Caco-2 (cell line): ENCODE measurements at regions not wholly inside any gene's neighbourhood (a gene's known extent, or its start where the extent isn't known, plus 50 kb on each side); places are given as distances from the start of the nearest gene placed in this dataset.

Experiments
- BruUV-seq: library from RNA; stranded (reverse); fragments of 400-500 nt; replicated peaks from 2 replicates; lab custom pipeline; 2021; lab: Mats Ljungman, UMichigan
- CTCF ChIA-PET: fragments of 300-600 bp; sonication (Branson Sonifier 250); formaldehyde crosslinking; loops from one replicate; lab custom pipeline; 2022; ENCODE audit warnings: antibody characterized with exemption; lab: Charles Lee
- POLR2A ChIA-PET: fragments of 300-600 bp; sonication (Branson Sonifier 250); formaldehyde crosslinking; loops from one replicate; lab custom pipeline; 2022; ENCODE audit warnings: antibody characterized with exemption; lab: Charles Lee
- DNase-seq, 2 experiments: peaks; one replicate each; pipeline versions ENCODE4 v3.0.0 to v3.0.0-alpha.2; 2020 to 2022
- H3K27me3 ChIP-seq: replicated peaks from 2 replicates; pipeline ENCODE4 v1.6.0; 2011; ENCODE audit warnings: low read length; ENCODE audit not compliant: control insufficient read depth, insufficient read depth
- H3K36me3 ChIP-seq: 2 replicates; pipeline ENCODE4 v1.5.1; 2011; ENCODE audit warnings: low read length; ENCODE audit not compliant: control insufficient read depth, insufficient read depth
- H3K4me1 ChIP-seq: fragments of 250-450 bp; sonication (Bioruptor Pico); 2 replicates; pipeline ENCODE4 v1.5.1; 2020; ENCODE audit warnings: mild to moderate bottlenecking
- H3K4me3 ChIP-seq: 2 replicates; pipeline ENCODE4 v1.5.1; 2011; ENCODE audit warnings: low read depth, mild to moderate bottlenecking, control low read depth, low read length
- H3K9me3 ChIP-seq: fragments of 250-450 bp; sonication (Bioruptor Pico); 2 replicates; pipeline ENCODE4 v1.5.1; 2020; ENCODE audit warnings: mild to moderate bottlenecking, moderate library complexity
- H3K27ac Mint-ChIP-seq: one replicate; pipeline ENCODE4 v1.8.0; 2022; ENCODE audit warnings: mixed read lengths; ENCODE audit not compliant: unreplicated experiment
- H3K27me3 Mint-ChIP-seq: one replicate; pipeline ENCODE4 v1.8.0; 2022; ENCODE audit warnings: mixed read lengths; ENCODE audit not compliant: insufficient read depth, unreplicated experiment
- H3K36me3 Mint-ChIP-seq: one replicate; pipeline ENCODE4 v1.8.0; 2022; ENCODE audit warnings: mild to moderate bottlenecking, mixed read lengths; ENCODE audit not compliant: insufficient read depth, unreplicated experiment
- H3K4me1 Mint-ChIP-seq: one replicate; pipeline ENCODE4 v1.8.0; 2022; ENCODE audit warnings: low read depth, mixed read lengths; ENCODE audit not compliant: unreplicated experiment
- H3K4me3 Mint-ChIP-seq: one replicate; pipeline ENCODE4 v1.8.0; 2022; ENCODE audit warnings: mild to moderate bottlenecking, moderate library complexity, mixed read lengths; ENCODE audit not compliant: unreplicated experiment
- H3K9me3 Mint-ChIP-seq: one replicate; pipeline ENCODE4 v1.8.0; 2022; ENCODE audit warnings: mixed read lengths; ENCODE audit not compliant: unreplicated experiment
- intact Hi-C: fragments of 100-400 bp; cut with micrococcal nuclease; formaldehyde crosslinking; loops from one replicate; pipeline ENCODE4 v1.10.0; 2022; ENCODE audit not compliant: unreplicated experiment
- TF ChIP-seq, protein P1 (sequence below), 2 experiments: fragments of 200-600 bp in 1 of 2; IDR thresholded peaks; 1 replicate in 1 of 2; 2 replicates in 1 of 2; pipeline versions ENCODE4 v1.5.1 to v1.8.0; 2011 to 2022; ENCODE audit warnings: antibody characterized with exemption in 1 of 2, control low read depth in 1 of 2, inconsistent platforms in 1 of 2, low read depth in 1 of 2, low read length in 1 of 2, mild to moderate bottlenecking in 1 of 2, moderate library complexity in 1 of 2; ENCODE audit not compliant: insufficient read depth in 1 of 2, severe bottlenecking in 1 of 2, unreplicated experiment in 1 of 2

DNA sequence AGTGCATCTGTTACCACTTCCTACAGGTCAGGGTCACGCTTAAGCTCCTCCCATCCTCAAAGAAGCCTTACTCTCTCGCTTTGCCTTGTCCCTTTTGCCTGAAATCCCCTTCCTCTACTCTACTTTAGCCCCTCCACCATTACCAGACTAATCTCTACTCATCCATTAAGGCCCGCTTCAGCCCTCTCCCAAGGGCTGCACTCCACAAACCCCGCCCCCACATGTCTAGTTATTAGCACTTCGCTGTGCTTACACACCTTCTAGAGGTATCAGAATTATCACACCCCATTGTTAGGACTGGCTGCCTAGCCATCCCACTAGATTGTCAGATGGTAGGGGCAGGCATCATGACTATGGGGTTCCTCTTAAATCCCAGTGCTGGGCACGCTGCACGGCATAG, 565.7 kb upstream of the WWC1 start:
- TF ChIP-seq, protein P1, sequence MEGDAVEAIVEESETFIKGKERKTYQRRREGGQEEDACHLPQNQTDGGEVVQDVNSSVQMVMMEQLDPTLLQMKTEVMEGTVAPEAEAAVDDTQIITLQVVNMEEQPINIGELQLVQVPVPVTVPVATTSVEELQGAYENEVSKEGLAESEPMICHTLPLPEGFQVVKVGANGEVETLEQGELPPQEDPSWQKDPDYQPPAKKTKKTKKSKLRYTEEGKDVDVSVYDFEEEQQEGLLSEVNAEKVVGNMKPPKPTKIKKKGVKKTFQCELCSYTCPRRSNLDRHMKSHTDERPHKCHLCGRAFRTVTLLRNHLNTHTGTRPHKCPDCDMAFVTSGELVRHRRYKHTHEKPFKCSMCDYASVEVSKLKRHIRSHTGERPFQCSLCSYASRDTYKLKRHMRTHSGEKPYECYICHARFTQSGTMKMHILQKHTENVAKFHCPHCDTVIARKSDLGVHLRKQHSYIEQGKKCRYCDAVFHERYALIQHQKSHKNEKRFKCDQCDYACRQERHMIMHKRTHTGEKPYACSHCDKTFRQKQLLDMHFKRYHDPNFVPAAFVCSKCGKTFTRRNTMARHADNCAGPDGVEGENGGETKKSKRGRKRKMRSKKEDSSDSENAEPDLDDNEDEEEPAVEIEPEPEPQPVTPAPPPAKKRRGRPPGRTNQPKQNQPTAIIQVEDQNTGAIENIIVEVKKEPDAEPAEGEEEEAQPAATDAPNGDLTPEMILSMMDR (IDR thresholded peaks at IDR 0.05; ENCODE audit: insufficient read depth in 1 of 2, low read depth in 1 of 2, low read length in 1 of 2, severe bottlenecking in 1 of 2, unreplicated experiment in 1 of 2): no peak
- no peak overlapping the region for H3K27ac Mint-ChIP-seq
- no peak for DNase-seq
- no peak overlapping the region for H3K4me3 Mint-ChIP-seq
- Histone ChIP-seq H3K4me3 (no peak overlapping the region), H3K27me3 (no peaks in the 10 kb centered on the region), H3K9me3 (no peaks in the 10 kb centered on the region), H3K36me3 (no peaks in the 10 kb centered on the region), H3K4me1 (peaks cover 3% of the 10 kb centered on the region; the same call in 1 of the 2 replicates)
- CTCF ChIA-PET: no interaction called here
- H3K27me3 Mint-ChIP-seq: no peaks in the 10 kb centered on the region
- H3K36me3 Mint-ChIP-seq: no peaks in the 10 kb centered on the region
- POLR2A ChIA-PET: no interaction called here
- no TSS peak for BruUV-seq
- intact Hi-C loops: no loop called here
- H3K9me3 Mint-ChIP-seq: no peaks in the 10 kb centered on the region
- H3K4me1 Mint-ChIP-seq: peaks cover 22% of the 10 kb centered on the region

DNA sequence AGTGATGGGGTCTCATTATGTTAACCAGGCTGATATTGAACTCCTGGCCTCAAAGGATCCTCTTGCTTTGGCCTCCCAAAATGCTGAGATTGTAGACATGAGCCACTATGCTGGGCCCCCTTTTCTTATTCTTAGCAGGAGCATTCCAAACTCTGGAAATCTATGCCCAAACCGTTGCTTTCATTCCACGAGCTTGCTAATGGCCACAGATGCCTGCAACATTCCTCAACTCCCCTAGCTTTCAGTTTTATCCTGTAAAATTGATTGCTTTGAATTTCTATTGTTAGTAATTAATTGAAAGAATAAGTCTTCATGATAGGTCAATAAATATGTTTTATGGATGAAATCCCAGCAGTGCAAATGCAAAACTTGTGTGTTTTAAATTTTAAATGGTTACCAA, 564.8 kb upstream of the WWC1 start:
- no peak overlapping the region for H3K27ac Mint-ChIP-seq
- H3K27me3 ChIP-seq: no peaks in the 10 kb centered on the region
- H3K4me3 ChIP-seq: no peak overlapping the region
- no peaks in the 10 kb centered on the region for H3K9me3 ChIP-seq
- DNase-seq: no peak
- ChIA-PET POLR2A (no interaction called here), CTCF (no interaction called here)
- H3K4me3 Mint-ChIP-seq: no peak overlapping the region
- H3K4me1 ChIP-seq: peaks cover 3% of the 10 kb centered on the region; the same call in 1 of the 2 replicates
- no TSS peak for BruUV-seq
- no peaks in the 10 kb centered on the region for H3K27me3 Mint-ChIP-seq
- peaks cover 17% of the 10 kb centered on the region for H3K4me1 Mint-ChIP-seq
- H3K36me3 ChIP-seq: no peaks in the 10 kb centered on the region
- no peaks in the 10 kb centered on the region for H3K36me3 Mint-ChIP-seq
- TF ChIP-seq, protein P1 (IDR thresholded peaks at IDR 0.05; ENCODE audit: insufficient read depth in 1 of 2, low read depth in 1 of 2, low read length in 1 of 2, severe bottlenecking in 1 of 2, unreplicated experiment in 1 of 2): no peak
- intact Hi-C loops: no loop called here
- no peaks in the 10 kb centered on the region for H3K9me3 Mint-ChIP-seq

DNA sequence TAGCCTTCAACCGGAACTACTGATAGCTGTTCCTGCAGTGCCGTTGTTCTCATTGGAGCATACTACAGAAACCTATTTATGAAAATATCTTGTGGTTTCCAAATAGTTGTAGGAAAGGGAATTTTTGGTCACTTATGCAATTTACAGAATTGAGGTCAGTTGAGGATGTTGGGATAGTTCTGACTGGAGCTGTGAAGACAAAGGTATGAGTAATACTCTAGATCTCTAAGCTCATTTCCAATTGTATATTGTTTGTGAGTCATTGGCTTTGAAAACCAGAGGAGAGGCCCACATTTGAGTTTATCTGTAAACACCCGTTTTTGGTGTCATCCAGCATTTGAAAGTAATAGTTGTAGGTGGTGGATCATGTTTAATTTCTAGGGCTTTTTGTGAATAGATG, 561.3 kb upstream of the WWC1 start:
- DNase-seq: no peak
- ChIA-PET POLR2A (no interaction called here), CTCF (no interaction called here)
- no peaks in the 10 kb centered on the region for H3K27me3 ChIP-seq
- H3K9me3 Mint-ChIP-seq: no peaks in the 10 kb centered on the region
- H3K4me3 Mint-ChIP-seq: no peak overlapping the region
- H3K27ac Mint-ChIP-seq: no peak overlapping the region
- intact Hi-C loops: no loop called here
- TF ChIP-seq, protein P1 (IDR thresholded peaks at IDR 0.05; ENCODE audit: insufficient read depth in 1 of 2, low read depth in 1 of 2, low read length in 1 of 2, severe bottlenecking in 1 of 2, unreplicated experiment in 1 of 2): no peak
- H3K4me1 Mint-ChIP-seq: no peaks in the 10 kb centered on the region
- no peaks in the 10 kb centered on the region for H3K4me1 ChIP-seq
- BruUV-seq: no TSS peak
- no peak overlapping the region for H3K4me3 ChIP-seq
- H3K27me3 Mint-ChIP-seq: no peaks in the 10 kb centered on the region
- no peaks in the 10 kb centered on the region for H3K9me3 ChIP-seq
- no peaks in the 10 kb centered on the region for H3K36me3 Mint-ChIP-seq
- no peaks in the 10 kb centered on the region for H3K36me3 ChIP-seq
